CD4-positive, alpha-beta T cell treated with Interleukin-12 subunit alpha and Interleukin-12 subunit beta, for 1 hour (primary cell): ENCODE measurements at regions not wholly inside any gene's neighbourhood (a gene's known extent, or its start where the extent isn't known, plus 50 kb on each side); places are given as distances from the start of the nearest gene placed in this dataset.
"Not testable (repeated sequence)": the region's sequence is repeated elsewhere in the genome, so short reads cannot be mapped to it uniquely, and the experiment has no call there.

Source experiments
- DNase-seq: peaks from one replicate; pipeline ENCODE4 v3.0.0-alpha.2; 2020

- no peak for DNase-seq
Observed at GRCh38 chr1:173344034-173344743, 132.9 kb upstream of the PRDX6 start.

DNA sequence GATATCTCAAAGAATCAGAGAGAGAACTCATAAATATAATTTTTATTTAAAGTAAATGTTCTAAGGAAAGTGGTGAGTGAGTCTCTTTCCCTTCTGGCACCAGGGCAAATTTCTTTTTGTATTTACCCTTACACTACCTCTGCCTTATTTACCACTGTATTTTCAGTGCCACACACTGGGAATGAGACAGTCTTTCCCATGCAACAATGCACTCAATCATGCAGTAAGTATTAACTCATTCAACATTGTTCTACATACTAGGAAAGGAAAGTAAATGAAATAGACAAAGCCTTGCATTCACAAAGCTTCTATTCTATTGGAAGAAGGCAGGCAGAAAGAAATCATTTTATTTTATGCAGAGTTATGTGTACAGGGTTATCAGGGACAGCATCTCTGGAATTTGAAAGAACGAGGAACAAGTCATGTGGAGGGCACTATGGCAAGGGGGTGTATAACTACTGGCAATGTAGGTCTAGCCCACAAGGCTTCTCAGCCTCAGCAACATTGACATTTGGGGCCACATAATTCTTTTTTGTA, 129.8 kb upstream of the PRDX6 start:
- no peak for DNase-seq

- not testable (repeated sequence) for DNase-seq
Observed at GRCh38 chr1:173352635-173353034, 124.5 kb upstream of the PRDX6 start.

DNA sequence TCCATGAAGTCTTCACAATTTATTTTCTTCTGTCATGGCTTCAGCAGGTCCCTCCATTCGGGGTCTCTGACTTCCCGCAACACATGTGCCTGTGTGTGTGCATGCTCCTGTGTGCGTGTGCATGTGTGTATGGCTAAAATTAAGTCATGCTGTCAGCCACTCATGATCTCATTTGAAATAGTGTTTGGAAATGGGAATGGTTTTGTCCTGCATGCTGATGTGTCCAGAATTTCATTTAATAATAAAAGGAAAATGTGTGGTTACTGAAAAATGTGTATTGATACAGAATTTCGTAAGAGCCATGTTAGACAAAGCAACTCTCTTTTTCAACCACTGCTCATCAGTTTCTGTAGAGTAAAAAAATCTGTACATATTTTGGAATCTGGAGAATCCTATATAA, 123.8 kb upstream of the PRDX6 start:
- DNase-seq, result no peak

DNA sequence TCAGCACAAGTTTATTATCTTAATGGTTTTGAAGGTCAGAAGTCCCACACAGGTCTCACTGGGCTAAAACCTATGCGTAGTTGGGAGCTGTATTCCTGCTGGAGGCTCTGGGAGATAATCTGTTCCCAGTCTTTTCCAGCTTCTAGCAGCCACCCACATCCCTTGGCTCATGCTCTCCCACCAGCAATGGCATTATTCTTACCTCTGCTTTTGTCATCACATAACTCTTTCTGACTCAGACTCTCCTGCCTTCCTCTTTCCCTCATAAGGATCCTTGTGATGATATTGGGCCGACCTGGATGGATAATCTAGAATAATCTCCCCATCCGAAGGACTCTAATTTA, 122.2 kb upstream of the PRDX6 start:
- no peak for DNase-seq

- DNase-seq, result no peak
Observed at GRCh38 chr1:173355281-173356031, 121.7 kb upstream of the PRDX6 start.

- DNase-seq, result no peak
Observed at GRCh38 chr1:173356191-173356762, 120.9 kb upstream of the PRDX6 start.

- no peak for DNase-seq
Observed at GRCh38 chr1:173360487-173361063, 116.6 kb upstream of the PRDX6 start.

DNA sequence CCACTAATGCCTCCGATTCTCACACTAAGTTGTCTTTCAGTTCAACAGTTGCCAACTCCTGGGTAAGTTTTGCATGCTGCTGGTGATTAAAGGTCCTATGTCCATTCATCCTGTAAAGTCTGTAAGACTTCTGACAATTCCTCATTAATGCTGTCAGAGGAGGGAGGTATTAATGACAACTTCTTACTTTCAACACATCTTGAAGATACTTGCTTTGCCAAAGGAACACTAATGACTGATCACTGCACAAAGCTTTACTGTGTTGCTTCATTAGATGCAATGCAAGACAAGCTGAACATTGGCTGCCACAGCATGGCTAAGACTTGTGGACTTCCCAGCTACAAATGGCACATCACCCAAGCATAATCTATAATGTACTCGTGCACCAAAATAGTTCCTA, 114.6 kb upstream of the PRDX6 start:
- no peak for DNase-seq

- DNase-seq, result no peak
Observed at GRCh38 chr1:173364827-173365226, 112.3 kb upstream of the PRDX6 start.

- no peak for DNase-seq
Observed at GRCh38 chr1:173365341-173365740, 111.8 kb upstream of the PRDX6 start.

DNA sequence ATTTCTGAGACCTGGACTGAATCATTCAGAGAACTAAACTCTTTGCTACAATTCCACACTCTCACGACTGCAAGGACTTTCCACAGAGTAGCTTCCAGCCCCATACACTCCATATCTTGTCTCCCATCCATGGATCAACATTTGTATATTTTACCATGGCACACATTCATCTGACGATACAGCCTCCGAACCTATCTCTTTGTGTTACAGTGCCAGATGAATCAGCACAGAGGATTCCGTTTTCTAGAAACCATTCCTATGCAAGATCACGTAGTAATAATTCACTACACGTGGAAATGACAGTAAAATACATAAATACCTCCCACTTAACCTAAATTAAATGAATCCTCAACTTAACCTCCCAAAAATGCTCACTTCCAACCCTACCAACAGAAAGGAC, 110.0 kb upstream of the PRDX6 start:
- DNase-seq, result no peak

DNA sequence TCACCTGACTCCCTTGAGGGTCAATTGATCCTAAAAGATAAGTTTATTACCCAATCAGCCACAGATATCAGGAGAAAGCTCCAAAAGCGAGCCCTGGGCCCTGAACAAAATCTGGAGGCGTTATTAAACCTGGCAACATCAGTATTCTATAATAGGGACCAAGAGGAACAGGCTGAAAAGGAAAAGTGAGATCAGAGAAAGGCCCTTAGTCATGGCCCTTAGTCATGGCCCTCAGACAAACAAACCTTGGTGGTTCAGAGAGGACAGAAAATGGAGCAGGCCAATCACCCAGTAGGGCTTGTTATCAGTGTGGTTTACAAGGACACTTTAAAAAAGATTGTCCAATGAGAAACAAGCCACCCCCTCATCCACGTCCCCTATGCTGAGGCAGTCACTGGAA, 106.5 kb upstream of the PRDX6 start:
- DNase-seq, result not testable (repeated sequence)

GRCh38 chr1:173376065-173376464, 101.1 kb upstream of the PRDX6 start:
- not testable (repeated sequence) for DNase-seq

DNA sequence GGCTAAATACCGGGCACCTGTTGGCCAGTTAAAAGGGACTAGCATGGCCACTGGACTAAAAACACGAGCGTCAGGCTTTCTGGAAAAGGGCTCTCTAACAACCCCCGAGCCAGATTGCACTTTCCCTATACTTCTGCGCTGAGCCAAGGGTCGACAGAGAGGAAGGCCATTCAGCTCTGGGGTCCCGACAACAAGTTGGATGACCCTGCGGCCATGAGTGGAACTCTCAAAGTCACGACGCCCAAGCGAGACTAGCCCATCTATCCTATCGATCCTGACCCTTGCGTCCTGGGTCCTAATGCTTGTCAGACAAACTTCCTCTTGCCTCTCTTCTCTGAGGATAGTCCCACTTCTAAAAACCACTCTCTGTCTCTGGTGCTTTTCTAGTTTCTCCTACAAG, 99.9 kb upstream of the PRDX6 start:
- no peak for DNase-seq

DNA sequence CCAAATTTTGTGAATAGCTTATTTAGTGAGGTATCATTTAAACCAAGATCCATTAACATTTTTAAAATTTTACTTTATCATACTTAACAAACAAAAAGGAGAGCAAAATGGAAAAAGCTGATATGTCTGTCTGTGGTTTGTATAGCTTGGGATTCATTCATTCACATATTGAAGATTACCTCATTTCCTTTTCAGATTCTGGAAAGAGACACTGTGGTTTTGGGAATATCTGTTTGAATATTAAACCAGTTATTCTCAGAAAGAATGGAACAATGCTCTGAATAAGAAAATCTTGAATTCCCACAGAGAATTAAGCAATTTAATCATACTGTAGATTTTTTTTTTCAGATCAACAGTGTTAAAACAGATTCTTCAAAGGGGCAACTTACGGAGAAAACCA, 93.8 kb upstream of the PRDX6 start:
- no peak for DNase-seq

GRCh38 chr1:173388352-173388751, 88.8 kb upstream of the PRDX6 start:
- DNase-seq, result no peak

- no peak for DNase-seq
Observed at GRCh38 chr1:173392895-173393658, 84.1 kb upstream of the PRDX6 start.

- DNase-seq, result no peak
Observed at GRCh38 chr1:173393659-173394000, 83.5 kb upstream of the PRDX6 start.

DNA sequence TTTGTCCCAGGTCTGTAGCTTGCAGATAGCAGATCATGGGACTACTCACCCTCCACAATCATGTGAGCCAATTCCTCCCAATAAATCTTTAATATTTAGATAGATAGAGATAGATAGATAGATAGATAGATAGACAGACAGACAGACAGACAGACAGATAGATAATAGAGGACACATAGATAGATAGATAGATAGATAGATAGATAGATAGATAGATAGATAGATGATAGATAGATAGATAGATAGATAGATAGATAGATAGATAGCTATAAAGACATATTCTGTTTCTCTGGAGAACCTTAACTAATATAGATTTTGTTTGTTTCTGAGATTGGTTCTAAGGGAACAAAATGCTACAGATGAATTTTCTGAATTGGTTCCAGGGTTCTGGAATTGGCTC, 82.3 kb upstream of the PRDX6 start:
- DNase-seq, result not testable (repeated sequence)

GRCh38 chr1:173395762-173396161, 81.4 kb upstream of the PRDX6 start:
- no peak for DNase-seq

GRCh38 chr1:173400387-173400995, 76.6 kb upstream of the PRDX6 start:
- no peak for DNase-seq

- no peak for DNase-seq
Observed at GRCh38 chr1:173403996-173404395, 73.1 kb upstream of the PRDX6 start.
